ENCODE measurements at regions not wholly inside any gene's neighbourhood (a gene's known extent, or its start where the extent isn't known, plus 50 kb on each side); places are given as distances from the start of the nearest gene placed in this dataset.
"Not testable (repeated sequence)": the region's sequence is repeated elsewhere in the genome, so short reads cannot be mapped to it uniquely, and the experiment has no call there.

- ATAC-seq (no peak), DNase-seq (no peak)
- Histone ChIP-seq H3K4me3 (no peak overlapping the region), H3K36me3 (no peaks in the 10 kb centered on the region), H3K9me3 (no peaks in the 10 kb centered on the region), H3K27ac (no peak overlapping the region), H3K27me3 (no peaks in the 10 kb centered on the region), H3K4me1 (no peaks in the 10 kb centered on the region)
- intact Hi-C loops (cut with DNase I), result no loop called here
- no peak for TF ChIP-seq CTCF (IDR thresholded peaks at IDR 0.05)
These were observed 67.7 kb upstream of the ALOX12 start for GRCh38 chr17:6928193-6928592.

GRCh38 chr17:6930749-6931148 is 65.1 kb upstream of the ALOX12 start:
- ATAC-seq, result no peak
- Histone ChIP-seq H3K4me1 (no peaks in the 10 kb centered on the region), H3K9me3 (no peaks in the 10 kb centered on the region), H3K27ac (no peak overlapping the region), H3K36me3 (no peaks in the 10 kb centered on the region), H3K4me3 (no peak overlapping the region), H3K27me3 (no peaks in the 10 kb centered on the region)
- intact Hi-C loops (cut with DNase I), result no loop called here
- no peak for DNase-seq
- no peak for TF ChIP-seq CTCF (IDR thresholded peaks at IDR 0.05)

- ATAC-seq; intact Hi-C loops (cut with DNase I); H3K36me3 ChIP-seq; H3K27me3 ChIP-seq; DNase-seq; H3K27ac ChIP-seq; H3K9me3 ChIP-seq; H3K4me3 ChIP-seq; H3K4me1 ChIP-seq: not testable (repeated sequence)
These were observed 61.3 kb upstream of the ALOX12 start for GRCh38 chr17:6934544-6934943.

DNA sequence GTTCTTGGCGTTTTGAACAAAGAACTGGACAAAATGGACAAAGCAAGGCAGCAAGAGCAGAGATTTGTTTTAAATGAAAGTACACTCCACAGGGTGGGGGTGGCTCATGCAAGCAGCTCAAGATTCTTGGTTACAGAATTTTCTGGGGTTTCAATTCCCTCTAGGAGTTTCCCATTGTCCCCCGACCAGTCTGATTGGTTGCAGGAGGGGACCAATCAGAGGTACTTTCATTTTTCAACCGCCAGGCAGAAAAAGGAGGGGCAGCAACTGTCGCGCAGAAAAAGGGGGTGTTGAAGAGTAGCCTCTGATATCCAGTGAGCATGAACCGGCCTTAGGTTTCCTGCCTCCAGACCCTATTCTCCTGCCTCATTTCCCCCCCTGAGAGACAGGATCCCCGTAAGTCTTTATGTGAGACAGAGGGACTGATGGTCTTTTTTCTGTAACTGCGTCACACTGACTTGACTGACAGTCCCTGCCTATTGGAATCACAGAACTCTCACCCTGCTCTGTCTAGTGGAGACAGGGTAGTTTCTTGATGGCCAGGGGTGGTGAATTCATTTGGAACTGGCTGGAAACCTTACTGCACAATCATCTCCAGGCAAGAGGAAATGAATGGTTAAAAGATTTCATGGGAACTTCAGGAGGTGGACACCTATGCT is 59.4 kb upstream of the ALOX12 start:
- H3K36me3 ChIP-seq, result no peaks in the 10 kb centered on the region
- no peaks in the 10 kb centered on the region for H3K9me3 ChIP-seq
- no peaks in the 10 kb centered on the region for H3K4me1 ChIP-seq
- TF ChIP-seq CTCF (IDR thresholded peaks at IDR 0.05), result no peak
- H3K27ac ChIP-seq, result peak overlapping the region; percentile 70
- DNase-seq (no peak), ATAC-seq (peak; percentile 76)
- no peaks in the 10 kb centered on the region for H3K27me3 ChIP-seq
- intact Hi-C loops (cut with DNase I), result no loop called here
- H3K4me3 ChIP-seq, result peak overlapping the region; percentile 46

DNA sequence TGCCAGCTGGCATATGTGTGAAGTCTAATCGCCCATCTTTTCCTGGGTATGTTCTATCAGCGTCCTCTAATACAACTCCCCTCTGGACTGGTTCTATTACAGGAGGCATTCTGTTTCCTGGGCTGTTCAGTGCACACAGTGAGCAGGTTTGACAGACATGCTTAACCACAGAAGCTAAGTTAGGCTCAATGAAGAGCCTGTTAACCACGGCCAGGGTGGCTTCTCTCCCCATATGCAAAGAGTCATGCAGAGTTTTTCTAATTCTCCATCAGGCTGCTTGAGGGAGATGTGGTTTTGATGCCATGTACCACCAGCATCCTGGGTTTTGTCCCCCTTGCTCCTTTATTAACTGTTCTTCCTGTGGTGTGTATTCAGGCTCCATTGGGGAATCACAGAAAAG is 57.2 kb upstream of the ALOX12 start:
- Histone ChIP-seq H3K36me3 (no peaks in the 10 kb centered on the region), H3K4me1 (no peaks in the 10 kb centered on the region), H3K27me3 (no peaks in the 10 kb centered on the region), H3K27ac (no peak overlapping the region), H3K9me3 (no peaks in the 10 kb centered on the region), H3K4me3 (no peak overlapping the region)
- no peak for TF ChIP-seq CTCF (IDR thresholded peaks at IDR 0.05)
- intact Hi-C loops (cut with DNase I), result no loop called here
- no peak for DNase-seq
- ATAC-seq, result no peak

DNA sequence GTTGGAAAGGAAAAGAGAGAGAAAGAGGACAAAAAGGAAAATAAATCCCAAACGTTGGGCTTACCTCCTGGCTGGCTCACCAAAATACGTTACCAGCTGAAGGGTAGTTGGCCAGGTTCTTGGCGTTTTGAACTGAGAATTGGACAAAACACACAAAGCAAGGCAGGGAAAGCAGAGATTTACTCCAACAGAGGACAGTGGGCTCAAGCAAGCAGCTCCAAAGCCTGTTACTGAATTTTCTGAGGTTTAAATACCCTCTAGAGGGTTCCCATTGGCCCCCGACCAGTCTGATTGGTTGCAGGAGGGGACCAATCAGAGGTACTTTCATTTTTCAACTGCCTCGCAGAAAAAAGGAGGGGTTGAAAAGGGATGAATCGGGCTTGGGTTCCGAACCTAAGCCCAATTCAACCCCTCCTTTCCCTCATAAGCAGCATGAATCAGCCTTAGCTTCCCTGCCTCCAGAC is 55.6 kb upstream of the ALOX12 start:
- DNase-seq (no peak), ATAC-seq (no peak)
- TF ChIP-seq CTCF (IDR thresholded peaks at IDR 0.05), result no peak
- H3K9me3 ChIP-seq, result no peaks in the 10 kb centered on the region
- intact Hi-C loops (cut with DNase I), result no loop called here
- no peaks in the 10 kb centered on the region for H3K36me3 ChIP-seq
- H3K27me3 ChIP-seq, result no peaks in the 10 kb centered on the region
- no peak overlapping the region for H3K27ac ChIP-seq
- peak overlapping the region; percentile 36 for H3K4me3 ChIP-seq
- no peaks in the 10 kb centered on the region for H3K4me1 ChIP-seq
